Activated T-helper 1 cell treated with anti-CD3 and anti-CD28 coated beads, Interleukin-12 subunit alpha, Interleukin-12 subunit beta, Interleukin-2, Interleukin-4 antibody, amounts not matched to agents 30 ng/mL and 10 ng/mL and 1 ng/mL, durations not matched to agents 14 hours and 24 hours and 36 hours (primary cell): ENCODE measurements at regions not wholly inside any gene's neighbourhood (a gene's known extent, or its start where the extent isn't known, plus 50 kb on each side); places are given as distances from the start of the nearest gene placed in this dataset.

ENCODE experiments used
- DNase-seq: peaks from one replicate; pipeline ENCODE4 v3.0.0; 2021; ENCODE audit warnings: low spot score
- H3K27ac Mint-ChIP-seq: one replicate; pipeline ENCODE4 v1.8.0; 2021; ENCODE audit warnings: mild to moderate bottlenecking, mixed read lengths
- H3K27me3 Mint-ChIP-seq: one replicate; pipeline ENCODE4 v1.8.0; 2022; ENCODE audit warnings: mild to moderate bottlenecking, moderate library complexity, mixed read lengths; ENCODE audit not compliant: insufficient read depth
- H3K36me3 Mint-ChIP-seq: one replicate; pipeline ENCODE4 v1.8.0; 2021; ENCODE audit warnings: low read depth, mixed read lengths
- H3K4me1 Mint-ChIP-seq: one replicate; pipeline ENCODE4 v1.8.0; 2021; ENCODE audit warnings: low read depth, mixed read lengths
- H3K4me3 Mint-ChIP-seq: one replicate; pipeline ENCODE4 v1.8.0; 2021; ENCODE audit warnings: mild to moderate bottlenecking, moderate library complexity, mixed read lengths
- H3K9me3 Mint-ChIP-seq: one replicate; pipeline ENCODE4 v1.8.0; 2021; ENCODE audit warnings: mixed read lengths
- intact Hi-C: fragments of 100-400 bp; cut with micrococcal nuclease; formaldehyde crosslinking; loops from one replicate; pipeline ENCODE4 v1.15.1; 2024

- Mint-ChIP-seq H3K9me3 (peaks cover 3% of the 10 kb centered on the region), H3K4me3 (no peak overlapping the region), H3K36me3 (peaks cover 4% of the 10 kb centered on the region), H3K27ac (no peak overlapping the region), H3K27me3 (peaks cover 2% of the 10 kb centered on the region), H3K4me1 (peaks cover 6% of the 10 kb centered on the region)
- DNase-seq: no peak
- intact Hi-C loops: no loop called here
Measured at GRCh38 chr5:109931049-109931780, 241.5 kb downstream of the MAN2A1 start.

- peaks cover 13% of the 10 kb centered on the region for H3K9me3 Mint-ChIP-seq
- H3K4me1 Mint-ChIP-seq: peaks cover 26% of the 10 kb centered on the region
- H3K36me3 Mint-ChIP-seq: no peaks in the 10 kb centered on the region
- no peak for DNase-seq
- H3K4me3 Mint-ChIP-seq: no peak overlapping the region
- intact Hi-C loops: loop anchor here (1.0 to 5.0 kb wide), 4 partner anchors 15 to 118 kb away; no protein-coding TSS in a partner anchor
- H3K27me3 Mint-ChIP-seq: no peaks in the 10 kb centered on the region
- peak overlapping the region; percentile 56 for H3K27ac Mint-ChIP-seq
Measured at GRCh38 chr5:109935833-109936490, 246.2 kb downstream of the MAN2A1 start.

- Mint-ChIP-seq H3K27me3 (no peaks in the 10 kb centered on the region), H3K9me3 (peaks cover 13% of the 10 kb centered on the region), H3K36me3 (peaks cover 1% of the 10 kb centered on the region), H3K4me3 (peak overlapping the region; percentile 25), H3K27ac (peak overlapping the region; percentile 56), H3K4me1 (peaks cover 26% of the 10 kb centered on the region)
- intact Hi-C loops: loop anchor here (1.0 to 5.0 kb wide), 5 partner anchors 16 to 150 kb away; no protein-coding TSS in a partner anchor
- DNase-seq: peak; percentile 24
Measured at GRCh38 chr5:109936996-109937395, 247.3 kb downstream of the MAN2A1 start.

GRCh38 chr5:109937951-109938350, 248.2 kb downstream of the MAN2A1 start:
- peaks cover 26% of the 10 kb centered on the region for H3K4me1 Mint-ChIP-seq
- no peak overlapping the region for H3K4me3 Mint-ChIP-seq
- no peak overlapping the region for H3K27ac Mint-ChIP-seq
- intact Hi-C loops: loop anchor here (1.0 to 5.0 kb wide), 3 partner anchors 25 to 149 kb away; no protein-coding TSS in a partner anchor
- H3K36me3 Mint-ChIP-seq: peaks cover 1% of the 10 kb centered on the region
- peaks cover 13% of the 10 kb centered on the region for H3K9me3 Mint-ChIP-seq
- no peaks in the 10 kb centered on the region for H3K27me3 Mint-ChIP-seq
- no peak for DNase-seq

GRCh38 chr5:109938453-109938852, 248.7 kb downstream of the MAN2A1 start:
- Mint-ChIP-seq H3K27ac (no peak overlapping the region), H3K9me3 (peaks cover 11% of the 10 kb centered on the region), H3K4me3 (no peak overlapping the region), H3K4me1 (peaks cover 26% of the 10 kb centered on the region), H3K27me3 (no peaks in the 10 kb centered on the region), H3K36me3 (peaks cover 1% of the 10 kb centered on the region)
- intact Hi-C loops: loop anchor here (5.0 kb wide), 1 partner anchor 81 kb away; no protein-coding TSS in a partner anchor
- DNase-seq: no peak

GRCh38 chr5:109939116-109939682, 249.5 kb downstream of the MAN2A1 start:
- no peak for DNase-seq
- intact Hi-C loops: loop anchor here (5.0 kb wide), 1 partner anchor 82 kb away; no protein-coding TSS in a partner anchor
- Mint-ChIP-seq H3K27me3 (no peaks in the 10 kb centered on the region), H3K4me3 (no peak overlapping the region), H3K4me1 (peaks cover 30% of the 10 kb centered on the region), H3K27ac (no peak overlapping the region), H3K9me3 (peaks cover 10% of the 10 kb centered on the region), H3K36me3 (peaks cover 1% of the 10 kb centered on the region)

- intact Hi-C loops: no loop called here
- H3K27ac Mint-ChIP-seq: no peak overlapping the region
- H3K4me3 Mint-ChIP-seq: no peak overlapping the region
- peaks cover 38% of the 10 kb centered on the region for H3K4me1 Mint-ChIP-seq
- H3K36me3 Mint-ChIP-seq: peaks cover 4% of the 10 kb centered on the region
- no peak for DNase-seq
- H3K9me3 Mint-ChIP-seq: peaks cover 10% of the 10 kb centered on the region
- H3K27me3 Mint-ChIP-seq: no peaks in the 10 kb centered on the region
Measured at GRCh38 chr5:109942646-109943045, 252.9 kb downstream of the MAN2A1 start.

GRCh38 chr5:109943701-109944235, 254.0 kb downstream of the MAN2A1 start:
- Mint-ChIP-seq H3K4me1 (peaks cover 31% of the 10 kb centered on the region), H3K4me3 (no peak overlapping the region), H3K27ac (no peak overlapping the region), H3K9me3 (peaks cover 10% of the 10 kb centered on the region), H3K36me3 (peaks cover 4% of the 10 kb centered on the region), H3K27me3 (no peaks in the 10 kb centered on the region)
- no peak for DNase-seq
- intact Hi-C loops: no loop called here

- H3K27ac Mint-ChIP-seq: peak overlapping the region; percentile 35
- intact Hi-C loops: no loop called here
- no peak for DNase-seq
- no peaks in the 10 kb centered on the region for H3K27me3 Mint-ChIP-seq
- peaks cover 31% of the 10 kb centered on the region for H3K4me1 Mint-ChIP-seq
- peaks cover 10% of the 10 kb centered on the region for H3K9me3 Mint-ChIP-seq
- H3K36me3 Mint-ChIP-seq: peaks cover 4% of the 10 kb centered on the region
- no peak overlapping the region for H3K4me3 Mint-ChIP-seq
Measured at GRCh38 chr5:109944461-109944860, 254.7 kb downstream of the MAN2A1 start.

GRCh38 chr5:109945097-109945678, 255.5 kb downstream of the MAN2A1 start:
- Mint-ChIP-seq H3K9me3 (peaks cover 4% of the 10 kb centered on the region), H3K27ac (peak overlapping the region; percentile 42), H3K4me1 (peaks cover 31% of the 10 kb centered on the region), H3K4me3 (peak overlapping the region; percentile 35), H3K27me3 (no peaks in the 10 kb centered on the region), H3K36me3 (peaks cover 4% of the 10 kb centered on the region)
- intact Hi-C loops: no loop called here
- no peak for DNase-seq

- no peak overlapping the region for H3K27ac Mint-ChIP-seq
- H3K27me3 Mint-ChIP-seq: no peaks in the 10 kb centered on the region
- H3K4me3 Mint-ChIP-seq: peak overlapping the region; percentile 35
- H3K4me1 Mint-ChIP-seq: peaks cover 31% of the 10 kb centered on the region
- intact Hi-C loops: no loop called here
- H3K36me3 Mint-ChIP-seq: peaks cover 4% of the 10 kb centered on the region
- H3K9me3 Mint-ChIP-seq: no peaks in the 10 kb centered on the region
- no peak for DNase-seq
Measured at GRCh38 chr5:109945723-109946480, 256.2 kb downstream of the MAN2A1 start.

- Mint-ChIP-seq H3K4me1 (peaks cover 31% of the 10 kb centered on the region), H3K27ac (peak overlapping the region; percentile 15), H3K4me3 (no peak overlapping the region), H3K9me3 (no peaks in the 10 kb centered on the region), H3K27me3 (no peaks in the 10 kb centered on the region), H3K36me3 (peaks cover 3% of the 10 kb centered on the region)
- DNase-seq: no peak
- intact Hi-C loops: no loop called here
Measured at GRCh38 chr5:109946610-109947009, 256.9 kb downstream of the MAN2A1 start.
